ENCODE measurements at regions not wholly inside any gene's neighbourhood (a gene's known extent, or its start where the extent isn't known, plus 50 kb on each side); places are given as distances from the start of the nearest gene placed in this dataset.

DNA sequence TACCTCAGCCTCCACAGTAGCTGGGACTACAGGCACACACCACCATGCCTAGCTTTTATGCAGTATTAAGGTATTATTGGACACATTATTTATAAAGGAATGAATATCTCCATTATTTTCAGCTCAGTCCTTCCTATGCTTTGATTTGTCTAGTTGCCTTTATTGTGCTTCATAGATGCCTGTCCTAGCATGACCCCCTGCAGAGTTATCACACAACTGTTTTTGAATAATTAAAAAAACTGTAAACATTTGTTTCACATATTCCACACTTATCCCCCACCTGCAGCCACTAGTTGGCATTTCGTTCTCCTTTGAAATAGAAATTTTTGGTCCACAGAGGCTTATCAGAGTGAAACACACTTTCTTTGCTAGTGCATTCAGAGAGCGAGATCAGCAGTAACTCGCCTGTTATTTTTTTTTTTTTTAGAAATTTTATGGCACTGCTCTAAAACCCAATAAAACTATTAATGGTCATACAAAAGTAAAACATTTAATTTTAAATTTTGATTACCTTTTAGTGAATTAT is 151.8 kb upstream of the RASA1 start:
- no peak for DNase-seq (ENCODE audit: extremely low spot score, unreplicated experiment)
- Mint-ChIP-seq H3K27me3 (ENCODE audit: unreplicated experiment) (no peaks in the 10 kb centered on the region), H3K36me3 (ENCODE audit: unreplicated experiment) (no peaks in the 10 kb centered on the region), H3K9me3 (ENCODE audit: unreplicated experiment) (no peaks in the 10 kb centered on the region), H3K27ac (ENCODE audit: unreplicated experiment) (no peak overlapping the region), H3K4me1 (ENCODE audit: unreplicated experiment) (peaks cover 26% of the 10 kb centered on the region), H3K4me3 (ENCODE audit: unreplicated experiment) (no peak overlapping the region)
- TF ChIP-seq, protein P1, sequence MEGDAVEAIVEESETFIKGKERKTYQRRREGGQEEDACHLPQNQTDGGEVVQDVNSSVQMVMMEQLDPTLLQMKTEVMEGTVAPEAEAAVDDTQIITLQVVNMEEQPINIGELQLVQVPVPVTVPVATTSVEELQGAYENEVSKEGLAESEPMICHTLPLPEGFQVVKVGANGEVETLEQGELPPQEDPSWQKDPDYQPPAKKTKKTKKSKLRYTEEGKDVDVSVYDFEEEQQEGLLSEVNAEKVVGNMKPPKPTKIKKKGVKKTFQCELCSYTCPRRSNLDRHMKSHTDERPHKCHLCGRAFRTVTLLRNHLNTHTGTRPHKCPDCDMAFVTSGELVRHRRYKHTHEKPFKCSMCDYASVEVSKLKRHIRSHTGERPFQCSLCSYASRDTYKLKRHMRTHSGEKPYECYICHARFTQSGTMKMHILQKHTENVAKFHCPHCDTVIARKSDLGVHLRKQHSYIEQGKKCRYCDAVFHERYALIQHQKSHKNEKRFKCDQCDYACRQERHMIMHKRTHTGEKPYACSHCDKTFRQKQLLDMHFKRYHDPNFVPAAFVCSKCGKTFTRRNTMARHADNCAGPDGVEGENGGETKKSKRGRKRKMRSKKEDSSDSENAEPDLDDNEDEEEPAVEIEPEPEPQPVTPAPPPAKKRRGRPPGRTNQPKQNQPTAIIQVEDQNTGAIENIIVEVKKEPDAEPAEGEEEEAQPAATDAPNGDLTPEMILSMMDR (IDR thresholded peaks at IDR 0.05) = no peak

DNA sequence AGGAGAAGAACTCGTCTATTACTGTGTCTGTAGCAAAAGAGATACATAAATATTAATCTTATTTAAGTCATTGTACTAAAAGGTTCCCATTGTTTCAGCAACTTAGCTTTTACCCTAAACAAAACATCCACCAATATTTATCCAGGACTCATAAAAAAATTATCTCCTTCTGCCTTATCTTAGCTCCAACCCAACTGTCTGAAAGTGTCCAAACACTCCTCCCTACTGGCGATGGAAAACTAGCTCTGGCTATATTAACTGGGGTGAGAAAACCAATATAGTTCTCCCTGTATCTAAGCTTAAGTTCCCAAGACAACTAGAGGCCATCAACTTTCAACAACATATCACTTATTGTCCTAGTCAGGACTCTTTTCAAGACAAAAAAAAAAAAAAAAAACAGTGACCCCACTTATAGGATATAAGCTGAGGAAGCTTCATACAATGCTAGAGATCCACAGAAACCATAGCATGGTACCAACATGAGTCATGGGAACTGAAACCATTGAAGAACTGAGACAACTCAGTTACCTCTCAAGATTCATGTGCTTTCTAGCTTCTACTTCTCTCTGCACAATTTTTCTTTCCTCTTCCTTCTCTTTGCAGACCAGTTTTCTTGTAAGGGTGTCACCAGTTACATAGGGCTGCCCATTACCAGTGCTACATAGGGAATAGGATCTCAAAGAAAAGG is 150.7 kb upstream of the RASA1 start:
- no peak overlapping the region for H3K4me3 Mint-ChIP-seq (ENCODE audit: unreplicated experiment)
- H3K27ac Mint-ChIP-seq (ENCODE audit: unreplicated experiment) = no peak overlapping the region
- no peak for DNase-seq (ENCODE audit: extremely low spot score, unreplicated experiment)
- no peaks in the 10 kb centered on the region for H3K36me3 Mint-ChIP-seq (ENCODE audit: unreplicated experiment)
- H3K4me1 Mint-ChIP-seq (ENCODE audit: unreplicated experiment) = peaks cover 37% of the 10 kb centered on the region
- TF ChIP-seq, protein P1 (IDR thresholded peaks at IDR 0.05) = no peak
- H3K9me3 Mint-ChIP-seq (ENCODE audit: unreplicated experiment) = no peaks in the 10 kb centered on the region
- H3K27me3 Mint-ChIP-seq (ENCODE audit: unreplicated experiment) = no peaks in the 10 kb centered on the region

GRCh38 chr5:87119588-87119987 is 148.1 kb upstream of the RASA1 start:
- no peaks in the 10 kb centered on the region for H3K27me3 Mint-ChIP-seq (ENCODE audit: unreplicated experiment)
- no peaks in the 10 kb centered on the region for H3K36me3 Mint-ChIP-seq (ENCODE audit: unreplicated experiment)
- H3K4me3 Mint-ChIP-seq (ENCODE audit: unreplicated experiment) = no peak overlapping the region
- H3K9me3 Mint-ChIP-seq (ENCODE audit: unreplicated experiment) = no peaks in the 10 kb centered on the region
- TF ChIP-seq, protein P1 (IDR thresholded peaks at IDR 0.05) = no peak
- DNase-seq (ENCODE audit: extremely low spot score, unreplicated experiment) = no peak
- peaks cover 24% of the 10 kb centered on the region for H3K4me1 Mint-ChIP-seq (ENCODE audit: unreplicated experiment)
- no peak overlapping the region for H3K27ac Mint-ChIP-seq (ENCODE audit: unreplicated experiment)

GRCh38 chr5:87120518-87121303 is 147.0 kb upstream of the RASA1 start:
- DNase-seq (ENCODE audit: extremely low spot score, unreplicated experiment) = no peak
- Mint-ChIP-seq H3K27me3 (ENCODE audit: unreplicated experiment) (no peaks in the 10 kb centered on the region), H3K4me3 (ENCODE audit: unreplicated experiment) (no peak overlapping the region), H3K27ac (ENCODE audit: unreplicated experiment) (peak overlapping the region; percentile 73), H3K4me1 (ENCODE audit: unreplicated experiment) (peaks cover 26% of the 10 kb centered on the region), H3K9me3 (ENCODE audit: unreplicated experiment) (no peaks in the 10 kb centered on the region), H3K36me3 (ENCODE audit: unreplicated experiment) (no peaks in the 10 kb centered on the region)
- TF ChIP-seq, protein P1 (IDR thresholded peaks at IDR 0.05) = no peak
